GM23338 (cell line): ENCODE measurements at regions not wholly inside any gene's neighbourhood (a gene's known extent, or its start where the extent isn't known, plus 50 kb on each side); places are given as distances from the start of the nearest gene placed in this dataset.

Experiments used
- ATAC-seq: fragments of 200-7000 bp; cut with Tn5 transposase; 3 replicates; pipeline ENCODE4 v1.9.1; 2020
- DNase-seq: peaks from one replicate; pipeline ENCODE4 v3.0.0-alpha.2; 2015; ENCODE audit warnings: low spot score
- H2AFZ ChIP-seq: fragments of 200-600 bp; sonication (generic); 2 replicates; pipeline ENCODE4 v1.8.0; 2016; ENCODE audit warnings: antibody characterized with exemption, mild to moderate bottlenecking, moderate library complexity
- H3F3A ChIP-seq: fragments of 200-600 bp; sonication (generic); replicated peaks from 2 replicates; pipeline ENCODE4 v1.8.0; 2017; ENCODE audit warnings: antibody characterized with exemption, mixed run types, low read depth
- H3K27ac ChIP-seq: fragments of 200-600 bp; sonication (generic); 2 replicates; pipeline ENCODE4 v1.6.1; 2016; ENCODE audit warnings: low read depth
- H3K27me3 ChIP-seq: fragments of 200-600 bp; sonication (generic); 2 replicates; pipeline ENCODE4 v1.8.0; 2016; ENCODE audit warnings: mild to moderate bottlenecking, mixed run types, moderate library complexity; ENCODE audit not compliant: insufficient read depth
- H3K36me3 ChIP-seq: fragments of 200-600 bp; sonication (generic); 2 replicates; pipeline ENCODE4 v1.8.0; 2016; ENCODE audit warnings: mild to moderate bottlenecking; ENCODE audit not compliant: insufficient read depth
- H3K4me1 ChIP-seq: fragments of 200-600 bp; sonication (generic); 2 replicates; pipeline ENCODE4 v1.8.0; 2016; ENCODE audit warnings: mild to moderate bottlenecking, moderate library complexity; ENCODE audit not compliant: insufficient read depth
- H3K4me2 ChIP-seq: fragments of 200-600 bp; sonication (generic); 2 replicates; pipeline ENCODE4 v1.7.1; 2017; ENCODE audit warnings: mixed run types
- H3K4me3 ChIP-seq: fragments of 200-600 bp; sonication (generic); 2 replicates; pipeline ENCODE4 v1.6.1; 2016; ENCODE audit warnings: mixed run types
- H3K79me2 ChIP-seq: fragments of 200-600 bp; sonication (generic); replicated peaks from 2 replicates; pipeline ENCODE4 v1.8.0; 2017; ENCODE audit warnings: mild to moderate bottlenecking; ENCODE audit not compliant: insufficient read depth
- H3K9me2 ChIP-seq: fragments of 200-600 bp; sonication (generic); 2 replicates; pipeline ENCODE4 v1.8.0; 2017; ENCODE audit not compliant: insufficient read depth
- H4K20me1 ChIP-seq: fragments of 200-600 bp; sonication (generic); replicated peaks from 2 replicates; pipeline ENCODE4 v1.8.0; 2017; ENCODE audit warnings: mild to moderate bottlenecking; ENCODE audit not compliant: insufficient read depth
- H3K27ac Mint-ChIP-seq: 2 replicates; pipeline ENCODE4 v1.8.0; 2020; ENCODE audit warnings: inconsistent platforms, mild to moderate bottlenecking, moderate library complexity, mixed read lengths
- H3K27me3 Mint-ChIP-seq: 3 replicates; pipeline ENCODE4 v1.8.0; 2022; ENCODE audit warnings: low read depth, mild to moderate bottlenecking, moderate library complexity, mixed read lengths, inconsistent platforms; ENCODE audit not compliant: insufficient read depth, poor library complexity
- H3K36me3 Mint-ChIP-seq: 3 replicates; pipeline ENCODE4 v1.8.0; 2021; ENCODE audit warnings: low read depth, mild to moderate bottlenecking, inconsistent platforms, moderate library complexity, mixed read lengths
- H3K4me1 Mint-ChIP-seq: 3 replicates; pipeline ENCODE4 v1.8.0; 2020; ENCODE audit warnings: mild to moderate bottlenecking, inconsistent platforms, mixed read lengths
- H3K4me3 Mint-ChIP-seq: 3 replicates; pipeline ENCODE4 v1.8.0; 2021; ENCODE audit warnings: moderate library complexity, mild to moderate bottlenecking, inconsistent platforms, mixed read lengths
- H3K9me3 Mint-ChIP-seq: 3 replicates; pipeline ENCODE4 v1.8.0; 2020; ENCODE audit warnings: moderate library complexity, mild to moderate bottlenecking, inconsistent platforms, mixed read lengths
- CREB1 ChIP-seq: fragments of 250-450 bp; sonication (Bioruptor Pico); IDR thresholded peaks from 2 replicates; pipeline ENCODE4 v1.5.0; 2020; ENCODE audit warnings: low read depth, mild to moderate bottlenecking, moderate library complexity
- EZH2 ChIP-seq: fragments of 200-600 bp; sonication (generic); IDR thresholded peaks from one replicate; pipeline ENCODE4 v1.8.0; 2017; ENCODE audit warnings: antibody characterized with exemption, mild to moderate bottlenecking, low read depth; ENCODE audit not compliant: unreplicated experiment
- EZH2phosphoT487 ChIP-seq: fragments of 200-600 bp; sonication (generic); IDR thresholded peaks from one replicate; pipeline ENCODE4 v1.8.1; 2018; ENCODE audit warnings: antibody characterized with exemption; ENCODE audit not compliant: unreplicated experiment
- JUNB ChIP-seq: IDR thresholded peaks from one replicate; pipeline ENCODE4 v1.6.1; 2016; ENCODE audit warnings: antibody characterized with exemption; ENCODE audit not compliant: unreplicated experiment
- NANOG ChIP-seq: IDR thresholded peaks from 2 replicates; pipeline ENCODE4 v1.6.1; 2016; ENCODE audit warnings: antibody characterized with exemption, borderline replicate concordance
- POLR2AphosphoS5 ChIP-seq: IDR thresholded peaks from 2 replicates; pipeline ENCODE4 v1.6.1; 2016; ENCODE audit warnings: antibody characterized with exemption, low read depth
- STAT1 ChIP-seq: IDR thresholded peaks from one replicate; pipeline ENCODE4 v1.6.1; 2016; ENCODE audit warnings: antibody characterized with exemption; ENCODE audit not compliant: unreplicated experiment
- ZNF114 ChIP-seq: fragments of 250-450 bp; sonication (Bioruptor Pico); IDR thresholded peaks from 2 replicates; pipeline ENCODE4 v1.5.0; 2020; ENCODE audit warnings: mild to moderate bottlenecking, moderate library complexity
- ZNF331 ChIP-seq: fragments of 250-450 bp; sonication (Bioruptor Pico); IDR thresholded peaks from 2 replicates; pipeline ENCODE4 v1.5.0; 2020; ENCODE audit warnings: low read depth, mild to moderate bottlenecking, moderate library complexity
- TF ChIP-seq, protein P1 (sequence below): fragments of 250-450 bp; sonication (Bioruptor Pico); IDR thresholded peaks from 2 replicates; pipeline ENCODE4 v1.5.0; 2020; ENCODE audit warnings: mild to moderate bottlenecking, moderate library complexity
- TF ChIP-seq, protein P2 (sequence below): IDR thresholded peaks from 2 replicates; pipeline ENCODE4 v1.6.1; 2016; ENCODE audit warnings: antibody characterized with exemption
- TF ChIP-seq, protein P3 (sequence below): IDR thresholded peaks from one replicate; pipeline ENCODE4 v1.6.1; 2018; ENCODE audit warnings: antibody characterized with exemption; ENCODE audit not compliant: unreplicated experiment
- TF ChIP-seq, protein P4 (sequence below), 2 experiments: fragments of 200-600 bp in 1 of 2; sonication (generic) in 1 of 2; conservative IDR thresholded peaks; 2 replicates each; pipeline versions ENCODE4 v1.5.1 to v1.6.1; 2016 to 2017; ENCODE audit warnings: antibody characterized with exemption in 2 of 2, low read depth in 2 of 2, mild to moderate bottlenecking in 2 of 2, moderate library complexity in 1 of 2

DNA sequence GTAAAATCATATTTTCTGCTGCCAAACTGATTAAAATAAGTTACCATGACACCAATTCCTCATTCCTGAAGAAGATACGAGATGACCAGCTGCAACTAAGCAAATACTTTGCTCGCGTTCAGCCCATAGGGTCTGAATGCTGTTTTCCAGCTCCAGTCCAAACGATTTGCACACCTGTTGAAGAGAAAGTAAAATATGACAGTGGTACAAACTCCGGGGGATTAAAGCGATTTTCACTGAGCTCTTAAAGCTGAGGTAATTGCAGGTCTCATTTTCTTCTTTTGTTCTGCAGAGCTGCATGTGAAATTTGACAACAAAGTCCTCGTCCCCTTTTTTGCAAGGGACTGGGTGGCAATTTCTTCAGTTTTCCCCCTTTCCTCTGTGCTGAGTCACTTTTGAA lies 118.4 kb downstream of the NR2F2 start:
- ATAC-seq, result no peak
- no peaks in the 10 kb centered on the region for H3K79me2 ChIP-seq
- H3K36me3 Mint-ChIP-seq, result no peaks in the 10 kb centered on the region
- H3K36me3 ChIP-seq, result no peaks in the 10 kb centered on the region
- no peaks in the 10 kb centered on the region for H4K20me1 ChIP-seq
- no peaks in the 10 kb centered on the region; the same call in 2 of the 3 replicates for H3K4me1 Mint-ChIP-seq
- H3K9me2 ChIP-seq, result 0 out of 2 replicates have a peak, but pooled peaks cover 4% of the 10 kb centered on the region
- H2AFZ ChIP-seq, result peak overlapping the region; percentile 45; the same call in 1 of the 2 replicates
- H3K4me1 ChIP-seq, result no peaks in the 10 kb centered on the region
- H3K4me2 ChIP-seq, result no peak overlapping the region
- H3K4me3 Mint-ChIP-seq, result no peak overlapping the region
- no peaks in the 10 kb centered on the region for H3F3A ChIP-seq
- no peak overlapping the region for H3K27ac Mint-ChIP-seq
- H3K27me3 ChIP-seq, result no peaks in the 10 kb centered on the region
- H3K27me3 Mint-ChIP-seq, result no peaks in the 10 kb centered on the region
- TF ChIP-seq EZH2phosphoT487 (no peak), POLR2AphosphoS5 (no peak), ZNF331 (no peak), EZH2 (no peak), STAT1 (no peak), NANOG (no peak), JUNB (no peak), CREB1 (CRISPR knock-in tag) (no peak), ZNF114 (CRISPR knock-in tag) (no peak)
- TF ChIP-seq, protein P1, sequence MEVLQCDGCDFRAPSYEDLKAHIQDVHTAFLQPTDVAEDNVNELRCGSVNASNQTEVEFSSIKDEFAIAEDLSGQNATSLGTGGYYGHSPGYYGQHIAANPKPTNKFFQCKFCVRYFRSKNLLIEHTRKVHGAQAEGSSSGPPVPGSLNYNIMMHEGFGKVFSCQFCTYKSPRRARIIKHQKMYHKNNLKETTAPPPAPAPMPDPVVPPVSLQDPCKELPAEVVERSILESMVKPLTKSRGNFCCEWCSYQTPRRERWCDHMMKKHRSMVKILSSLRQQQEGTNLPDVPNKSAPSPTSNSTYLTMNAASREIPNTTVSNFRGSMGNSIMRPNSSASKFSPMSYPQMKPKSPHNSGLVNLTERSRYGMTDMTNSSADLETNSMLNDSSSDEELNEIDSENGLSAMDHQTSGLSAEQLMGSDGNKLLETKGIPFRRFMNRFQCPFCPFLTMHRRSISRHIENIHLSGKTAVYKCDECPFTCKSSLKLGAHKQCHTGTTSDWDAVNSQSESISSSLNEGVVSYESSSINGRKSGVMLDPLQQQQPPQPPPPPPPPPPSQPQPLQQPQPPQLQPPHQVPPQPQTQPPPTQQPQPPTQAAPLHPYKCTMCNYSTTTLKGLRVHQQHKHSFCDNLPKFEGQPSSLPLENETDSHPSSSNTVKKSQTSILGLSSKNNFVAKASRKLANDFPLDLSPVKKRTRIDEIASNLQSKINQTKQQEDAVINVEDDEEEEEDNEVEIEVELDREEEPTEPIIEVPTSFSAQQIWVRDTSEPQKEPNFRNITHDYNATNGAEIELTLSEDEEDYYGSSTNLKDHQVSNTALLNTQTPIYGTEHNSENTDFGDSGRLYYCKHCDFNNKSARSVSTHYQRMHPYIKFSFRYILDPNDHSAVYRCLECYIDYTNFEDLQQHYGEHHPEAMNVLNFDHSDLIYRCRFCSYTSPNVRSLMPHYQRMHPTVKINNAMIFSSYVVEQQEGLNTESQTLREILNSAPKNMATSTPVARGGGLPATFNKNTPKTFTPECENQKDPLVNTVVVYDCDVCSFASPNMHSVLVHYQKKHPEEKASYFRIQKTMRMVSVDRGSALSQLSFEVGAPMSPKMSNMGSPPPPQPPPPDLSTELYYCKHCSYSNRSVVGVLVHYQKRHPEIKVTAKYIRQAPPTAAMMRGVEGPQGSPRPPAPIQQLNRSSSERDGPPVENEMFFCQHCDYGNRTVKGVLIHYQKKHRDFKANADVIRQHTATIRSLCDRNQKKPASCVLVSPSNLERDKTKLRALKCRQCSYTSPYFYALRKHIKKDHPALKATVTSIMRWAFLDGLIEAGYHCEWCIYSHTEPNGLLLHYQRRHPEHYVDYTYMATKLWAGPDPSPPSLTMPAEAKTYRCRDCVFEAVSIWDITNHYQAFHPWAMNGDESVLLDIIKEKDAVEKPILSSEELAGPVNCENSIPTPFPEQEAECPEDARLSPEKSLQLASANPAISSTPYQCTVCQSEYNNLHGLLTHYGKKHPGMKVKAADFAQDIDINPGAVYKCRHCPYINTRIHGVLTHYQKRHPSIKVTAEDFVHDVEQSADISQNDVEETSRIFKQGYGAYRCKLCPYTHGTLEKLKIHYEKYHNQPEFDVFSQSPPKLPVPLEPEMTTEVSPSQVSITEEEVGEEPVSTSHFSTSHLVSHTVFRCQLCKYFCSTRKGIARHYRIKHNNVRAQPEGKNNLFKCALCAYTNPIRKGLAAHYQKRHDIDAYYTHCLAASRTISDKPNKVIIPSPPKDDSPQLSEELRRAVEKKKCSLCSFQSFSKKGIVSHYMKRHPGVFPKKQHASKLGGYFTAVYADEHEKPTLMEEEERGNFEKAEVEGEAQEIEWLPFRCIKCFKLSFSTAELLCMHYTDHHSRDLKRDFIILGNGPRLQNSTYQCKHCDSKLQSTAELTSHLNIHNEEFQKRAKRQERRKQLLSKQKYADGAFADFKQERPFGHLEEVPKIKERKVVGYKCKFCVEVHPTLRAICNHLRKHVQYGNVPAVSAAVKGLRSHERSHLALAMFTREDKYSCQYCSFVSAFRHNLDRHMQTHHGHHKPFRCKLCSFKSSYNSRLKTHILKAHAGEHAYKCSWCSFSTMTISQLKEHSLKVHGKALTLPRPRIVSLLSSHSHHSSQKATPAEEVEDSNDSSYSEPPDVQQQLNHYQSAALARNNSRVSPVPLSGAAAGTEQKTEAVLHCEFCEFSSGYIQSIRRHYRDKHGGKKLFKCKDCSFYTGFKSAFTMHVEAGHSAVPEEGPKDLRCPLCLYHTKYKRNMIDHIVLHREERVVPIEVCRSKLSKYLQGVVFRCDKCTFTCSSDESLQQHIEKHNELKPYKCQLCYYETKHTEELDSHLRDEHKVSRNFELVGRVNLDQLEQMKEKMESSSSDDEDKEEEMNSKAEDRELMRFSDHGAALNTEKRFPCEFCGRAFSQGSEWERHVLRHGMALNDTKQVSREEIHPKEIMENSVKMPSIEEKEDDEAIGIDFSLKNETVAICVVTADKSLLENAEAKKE (CRISPR knock-in tag), result no peak
- TF ChIP-seq, protein P2, sequence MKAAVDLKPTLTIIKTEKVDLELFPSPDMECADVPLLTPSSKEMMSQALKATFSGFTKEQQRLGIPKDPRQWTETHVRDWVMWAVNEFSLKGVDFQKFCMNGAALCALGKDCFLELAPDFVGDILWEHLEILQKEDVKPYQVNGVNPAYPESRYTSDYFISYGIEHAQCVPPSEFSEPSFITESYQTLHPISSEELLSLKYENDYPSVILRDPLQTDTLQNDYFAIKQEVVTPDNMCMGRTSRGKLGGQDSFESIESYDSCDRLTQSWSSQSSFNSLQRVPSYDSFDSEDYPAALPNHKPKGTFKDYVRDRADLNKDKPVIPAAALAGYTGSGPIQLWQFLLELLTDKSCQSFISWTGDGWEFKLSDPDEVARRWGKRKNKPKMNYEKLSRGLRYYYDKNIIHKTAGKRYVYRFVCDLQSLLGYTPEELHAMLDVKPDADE, result no peak
- TF ChIP-seq, protein P3, sequence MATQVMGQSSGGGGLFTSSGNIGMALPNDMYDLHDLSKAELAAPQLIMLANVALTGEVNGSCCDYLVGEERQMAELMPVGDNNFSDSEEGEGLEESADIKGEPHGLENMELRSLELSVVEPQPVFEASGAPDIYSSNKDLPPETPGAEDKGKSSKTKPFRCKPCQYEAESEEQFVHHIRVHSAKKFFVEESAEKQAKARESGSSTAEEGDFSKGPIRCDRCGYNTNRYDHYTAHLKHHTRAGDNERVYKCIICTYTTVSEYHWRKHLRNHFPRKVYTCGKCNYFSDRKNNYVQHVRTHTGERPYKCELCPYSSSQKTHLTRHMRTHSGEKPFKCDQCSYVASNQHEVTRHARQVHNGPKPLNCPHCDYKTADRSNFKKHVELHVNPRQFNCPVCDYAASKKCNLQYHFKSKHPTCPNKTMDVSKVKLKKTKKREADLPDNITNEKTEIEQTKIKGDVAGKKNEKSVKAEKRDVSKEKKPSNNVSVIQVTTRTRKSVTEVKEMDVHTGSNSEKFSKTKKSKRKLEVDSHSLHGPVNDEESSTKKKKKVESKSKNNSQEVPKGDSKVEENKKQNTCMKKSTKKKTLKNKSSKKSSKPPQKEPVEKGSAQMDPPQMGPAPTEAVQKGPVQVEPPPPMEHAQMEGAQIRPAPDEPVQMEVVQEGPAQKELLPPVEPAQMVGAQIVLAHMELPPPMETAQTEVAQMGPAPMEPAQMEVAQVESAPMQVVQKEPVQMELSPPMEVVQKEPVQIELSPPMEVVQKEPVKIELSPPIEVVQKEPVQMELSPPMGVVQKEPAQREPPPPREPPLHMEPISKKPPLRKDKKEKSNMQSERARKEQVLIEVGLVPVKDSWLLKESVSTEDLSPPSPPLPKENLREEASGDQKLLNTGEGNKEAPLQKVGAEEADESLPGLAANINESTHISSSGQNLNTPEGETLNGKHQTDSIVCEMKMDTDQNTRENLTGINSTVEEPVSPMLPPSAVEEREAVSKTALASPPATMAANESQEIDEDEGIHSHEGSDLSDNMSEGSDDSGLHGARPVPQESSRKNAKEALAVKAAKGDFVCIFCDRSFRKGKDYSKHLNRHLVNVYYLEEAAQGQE, result no peak
- TF ChIP-seq, protein P4, sequence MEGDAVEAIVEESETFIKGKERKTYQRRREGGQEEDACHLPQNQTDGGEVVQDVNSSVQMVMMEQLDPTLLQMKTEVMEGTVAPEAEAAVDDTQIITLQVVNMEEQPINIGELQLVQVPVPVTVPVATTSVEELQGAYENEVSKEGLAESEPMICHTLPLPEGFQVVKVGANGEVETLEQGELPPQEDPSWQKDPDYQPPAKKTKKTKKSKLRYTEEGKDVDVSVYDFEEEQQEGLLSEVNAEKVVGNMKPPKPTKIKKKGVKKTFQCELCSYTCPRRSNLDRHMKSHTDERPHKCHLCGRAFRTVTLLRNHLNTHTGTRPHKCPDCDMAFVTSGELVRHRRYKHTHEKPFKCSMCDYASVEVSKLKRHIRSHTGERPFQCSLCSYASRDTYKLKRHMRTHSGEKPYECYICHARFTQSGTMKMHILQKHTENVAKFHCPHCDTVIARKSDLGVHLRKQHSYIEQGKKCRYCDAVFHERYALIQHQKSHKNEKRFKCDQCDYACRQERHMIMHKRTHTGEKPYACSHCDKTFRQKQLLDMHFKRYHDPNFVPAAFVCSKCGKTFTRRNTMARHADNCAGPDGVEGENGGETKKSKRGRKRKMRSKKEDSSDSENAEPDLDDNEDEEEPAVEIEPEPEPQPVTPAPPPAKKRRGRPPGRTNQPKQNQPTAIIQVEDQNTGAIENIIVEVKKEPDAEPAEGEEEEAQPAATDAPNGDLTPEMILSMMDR (conservative IDR thresholded peaks at IDR 0.05; ENCODE audit: low read depth in 2 of 2), result no peak
- H3K4me3 ChIP-seq, result no peak overlapping the region
- H3K27ac ChIP-seq, result no peak overlapping the region
- no peak for DNase-seq
- H3K9me3 Mint-ChIP-seq, result no peaks in the 10 kb centered on the region
